ENCODE measurements at regions not wholly inside any gene's neighbourhood (a gene's known extent, or its start where the extent isn't known, plus 50 kb on each side); places are given as distances from the start of the nearest gene placed in this dataset.

- no peak for DNase-seq
These were observed 477.7 kb upstream of the SULF2 start for GRCh38 chr20:48262955-48263354.

GRCh38 chr20:48262466-48262865 is 477.2 kb upstream of the SULF2 start:
- no peak for DNase-seq

- no peak for DNase-seq
These were observed 476.2 kb upstream of the SULF2 start for GRCh38 chr20:48261398-48261910.

DNA sequence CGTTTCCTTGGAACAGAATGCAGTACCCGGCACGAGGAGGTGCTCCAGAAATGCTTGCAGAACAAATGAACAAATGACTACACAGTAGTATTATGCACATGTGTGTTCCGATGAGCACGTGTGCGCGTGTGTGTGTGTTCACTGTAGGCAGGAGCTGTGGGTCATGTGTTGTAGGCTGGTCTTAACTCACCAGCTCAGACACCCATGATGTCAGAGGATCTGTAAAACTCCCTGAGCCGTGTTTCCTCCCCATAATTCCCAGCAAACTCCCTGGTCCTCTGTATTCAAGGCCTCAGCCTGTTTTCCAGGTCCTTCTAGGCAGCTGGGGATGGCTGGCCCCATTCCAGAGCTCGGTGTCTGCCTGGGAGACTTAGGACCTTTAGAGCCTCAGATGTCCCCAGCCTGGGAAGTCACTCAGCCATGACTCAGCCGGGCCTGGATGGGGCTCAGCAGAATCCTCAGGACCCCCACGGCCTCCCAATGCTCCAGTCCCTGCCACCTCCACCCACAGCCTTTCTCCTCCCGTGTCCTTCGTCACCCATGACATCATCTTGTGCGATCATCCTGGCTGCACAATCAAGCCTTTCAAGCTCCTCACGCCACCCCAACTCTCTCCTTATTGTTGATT is 475.0 kb upstream of the SULF2 start:
- no peak for DNase-seq

- no peak for DNase-seq
These were observed 474.2 kb upstream of the SULF2 start for GRCh38 chr20:48259456-48259855.

GRCh38 chr20:48257833-48258232 is 472.6 kb upstream of the SULF2 start:
- no peak for DNase-seq

- no peak for DNase-seq
These were observed 462.7 kb upstream of the SULF2 start for GRCh38 chr20:48247961-48248360.

- DNase-seq = no peak
These were observed 460.9 kb upstream of the SULF2 start for GRCh38 chr20:48246061-48246790.

- no peak for DNase-seq
These were observed 457.3 kb upstream of the SULF2 start for GRCh38 chr20:48242623-48243022.

- DNase-seq = no peak
These were observed 456.2 kb upstream of the SULF2 start for GRCh38 chr20:48241482-48241881.

- DNase-seq = no peak
These were observed 453.5 kb upstream of the SULF2 start for GRCh38 chr20:48238781-48239180.

- DNase-seq = no peak
These were observed 453.0 kb upstream of the SULF2 start for GRCh38 chr20:48238326-48238725.

- DNase-seq = no peak
These were observed 451.0 kb upstream of the SULF2 start for GRCh38 chr20:48236000-48236970.

- DNase-seq = no peak
These were observed 449.7 kb upstream of the SULF2 start for GRCh38 chr20:48234951-48235350.

DNA sequence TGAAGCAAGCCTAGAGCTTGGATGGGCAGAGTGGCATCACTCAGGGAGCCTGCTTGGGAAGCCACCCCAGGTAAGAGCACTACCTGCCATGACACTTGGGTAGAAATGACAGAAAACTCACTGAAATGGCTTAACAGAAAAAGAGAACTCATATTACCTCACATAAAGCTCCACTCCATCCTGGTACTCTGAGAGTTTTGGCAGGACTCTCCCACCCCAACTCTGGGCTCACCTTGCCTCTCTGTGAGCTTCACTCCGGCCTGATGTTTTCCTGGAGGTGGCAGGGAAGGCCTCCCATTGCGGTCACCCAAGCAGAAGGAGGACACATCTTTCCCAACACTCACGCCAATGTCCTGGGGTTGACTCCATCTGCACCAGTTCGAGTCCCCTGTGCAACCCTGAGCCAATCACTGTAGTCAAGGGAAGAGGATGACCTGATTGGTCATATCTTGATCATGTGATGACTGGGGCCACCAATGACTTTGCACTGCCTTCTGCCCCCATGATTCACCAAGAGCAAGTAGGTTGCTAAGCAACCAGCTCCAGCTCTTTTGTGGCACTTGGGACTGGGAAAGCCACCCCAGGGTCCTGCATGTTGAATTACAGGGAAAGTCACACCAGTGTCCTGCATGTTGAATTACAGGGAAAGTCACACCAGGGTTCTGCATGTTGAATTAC is 446.1 kb upstream of the SULF2 start:
- DNase-seq = no peak

DNA sequence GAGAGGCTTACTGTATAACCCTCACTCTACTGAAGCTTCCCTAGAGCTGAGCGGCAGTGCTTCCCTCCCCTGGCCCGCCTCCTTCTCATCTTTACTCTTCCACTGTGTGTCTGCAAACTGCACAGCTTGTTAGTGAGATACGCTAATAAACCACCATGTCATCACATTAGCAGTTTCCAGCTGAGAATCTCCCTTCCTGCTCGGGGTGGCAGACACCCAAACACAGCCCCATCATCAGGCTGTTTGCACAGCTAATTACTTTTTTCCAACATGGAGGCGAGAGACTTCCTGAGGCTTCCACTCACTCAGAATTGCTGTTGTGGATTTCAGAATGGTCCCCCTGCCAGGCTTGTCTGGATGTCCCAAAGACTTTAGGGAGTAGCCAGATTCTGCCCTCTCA is 444.9 kb upstream of the SULF2 start:
- DNase-seq = no peak

DNA sequence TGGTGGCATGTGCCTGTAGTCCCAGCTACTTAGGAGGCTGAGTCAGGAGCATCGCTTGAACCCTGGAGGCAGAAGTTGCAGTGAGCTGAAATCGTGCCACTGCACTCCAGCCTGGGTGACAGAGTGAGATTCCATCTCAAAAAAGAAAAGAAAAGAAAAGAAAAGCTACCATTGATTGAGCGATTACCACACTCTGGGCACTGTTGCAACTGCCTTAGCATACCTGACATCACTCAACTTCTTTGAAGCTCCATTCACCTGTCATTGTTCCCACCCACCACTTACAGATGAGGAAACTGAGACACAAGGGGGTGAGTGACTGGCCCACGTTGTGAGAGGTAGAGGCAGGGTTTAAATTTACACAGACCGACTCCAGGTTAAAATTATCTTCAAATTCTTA is 442.1 kb upstream of the SULF2 start:
- no peak for DNase-seq

GRCh38 chr20:48226642-48227041 is 441.4 kb upstream of the SULF2 start:
- DNase-seq = no peak

- no peak for DNase-seq
These were observed 439.3 kb upstream of the SULF2 start for GRCh38 chr20:48224533-48225050.

GRCh38 chr20:48223715-48224114 is 438.4 kb upstream of the SULF2 start:
- no peak for DNase-seq

- DNase-seq = no peak
These were observed 437.4 kb upstream of the SULF2 start for GRCh38 chr20:48222595-48223180.
